ENCODE measurements at regions not wholly inside any gene's neighbourhood (a gene's known extent, or its start where the extent isn't known, plus 50 kb on each side); places are given as distances from the start of the nearest gene placed in this dataset.

DNA sequence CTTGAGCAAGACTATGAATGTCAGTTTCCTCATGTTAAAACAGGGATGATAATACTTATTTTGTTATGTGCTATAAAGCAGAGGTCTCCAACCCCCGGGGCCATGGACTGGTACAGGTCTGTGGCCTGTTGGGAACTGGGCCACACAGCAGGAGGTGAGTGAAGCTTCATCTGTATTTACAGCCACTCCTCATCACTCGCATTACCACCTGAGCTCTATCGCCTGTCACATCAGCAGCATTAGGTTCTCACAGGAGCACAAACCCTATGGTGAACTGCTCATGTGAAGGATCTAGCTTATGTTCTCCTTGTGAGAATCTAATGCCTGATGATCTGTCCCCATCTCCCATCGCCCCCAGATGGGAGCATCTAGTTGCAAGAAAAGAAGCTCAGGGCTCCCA lies 365.3 kb upstream of the SMIM30 start:
- TF ChIP-seq, protein P1, sequence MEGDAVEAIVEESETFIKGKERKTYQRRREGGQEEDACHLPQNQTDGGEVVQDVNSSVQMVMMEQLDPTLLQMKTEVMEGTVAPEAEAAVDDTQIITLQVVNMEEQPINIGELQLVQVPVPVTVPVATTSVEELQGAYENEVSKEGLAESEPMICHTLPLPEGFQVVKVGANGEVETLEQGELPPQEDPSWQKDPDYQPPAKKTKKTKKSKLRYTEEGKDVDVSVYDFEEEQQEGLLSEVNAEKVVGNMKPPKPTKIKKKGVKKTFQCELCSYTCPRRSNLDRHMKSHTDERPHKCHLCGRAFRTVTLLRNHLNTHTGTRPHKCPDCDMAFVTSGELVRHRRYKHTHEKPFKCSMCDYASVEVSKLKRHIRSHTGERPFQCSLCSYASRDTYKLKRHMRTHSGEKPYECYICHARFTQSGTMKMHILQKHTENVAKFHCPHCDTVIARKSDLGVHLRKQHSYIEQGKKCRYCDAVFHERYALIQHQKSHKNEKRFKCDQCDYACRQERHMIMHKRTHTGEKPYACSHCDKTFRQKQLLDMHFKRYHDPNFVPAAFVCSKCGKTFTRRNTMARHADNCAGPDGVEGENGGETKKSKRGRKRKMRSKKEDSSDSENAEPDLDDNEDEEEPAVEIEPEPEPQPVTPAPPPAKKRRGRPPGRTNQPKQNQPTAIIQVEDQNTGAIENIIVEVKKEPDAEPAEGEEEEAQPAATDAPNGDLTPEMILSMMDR (IDR thresholded peaks at IDR 0.05) = no peak
- no peak for TF ChIP-seq POLR2A (IDR thresholded peaks at IDR 0.05)

All from thyroid gland (tissue), 4 donors.